Activated naive CD8-positive, alpha-beta T cell treated with anti-CD3 and anti-CD28 coated beads, Interleukin-2, amount 10 ng/mL, durations not matched to agents 7 days and 5 days (primary cell): ENCODE measurements at regions not wholly inside any gene's neighbourhood (a gene's known extent, or its start where the extent isn't known, plus 50 kb on each side); places are given as distances from the start of the nearest gene placed in this dataset.

Experiments used
- ATAC-seq: fragments of 150-1000 bp; cut with Tn5 transposase; one replicate; pipeline ENCODE4 v1.10.0; 2021; ENCODE audit warnings: low read depth, moderate library complexity
- POLR2A ChIA-PET: fragments of 350-600 bp; sonication (Branson Sonifier 250); formaldehyde crosslinking; loops from one replicate; lab custom pipeline; 2021; ENCODE audit warnings: antibody characterized with exemption; lab: Charles Lee
- DNase-seq: peaks from one replicate; pipeline ENCODE4 v3.0.0; 2021
- H3K27ac Mint-ChIP-seq: one replicate; pipeline ENCODE4 v1.8.0; 2022; ENCODE audit warnings: mild to moderate bottlenecking, mixed read lengths
- H3K27me3 Mint-ChIP-seq: one replicate; pipeline ENCODE4 v1.8.0; 2022; ENCODE audit warnings: mild to moderate bottlenecking, moderate library complexity, mixed read lengths
- H3K36me3 Mint-ChIP-seq: one replicate; pipeline ENCODE4 v1.8.0; 2021; ENCODE audit warnings: mild to moderate bottlenecking, mixed read lengths
- H3K4me1 Mint-ChIP-seq: one replicate; pipeline ENCODE4 v1.8.0; 2021; ENCODE audit warnings: mixed read lengths
- H3K4me3 Mint-ChIP-seq: one replicate; pipeline ENCODE4 v1.8.0; 2022; ENCODE audit warnings: mild to moderate bottlenecking, moderate library complexity, mixed read lengths
- H3K9me3 Mint-ChIP-seq: one replicate; pipeline ENCODE4 v1.8.0; 2021; ENCODE audit warnings: mixed read lengths

- no peak overlapping the region for H3K4me3 Mint-ChIP-seq
- peaks cover 3% of the 10 kb centered on the region for H3K27me3 Mint-ChIP-seq
- H3K4me1 Mint-ChIP-seq = no peaks in the 10 kb centered on the region
- no peaks in the 10 kb centered on the region for H3K36me3 Mint-ChIP-seq
- no peak overlapping the region for H3K27ac Mint-ChIP-seq
- H3K9me3 Mint-ChIP-seq = no peaks in the 10 kb centered on the region
- ATAC-seq (no peak), DNase-seq (no peak)
- POLR2A ChIA-PET = no interaction called here
These were observed 309.7 kb downstream of the BMP4 start for GRCh38 chr14:53646925-53647324.

- DNase-seq (no peak), ATAC-seq (no peak)
- POLR2A ChIA-PET = no interaction called here
- no peaks in the 10 kb centered on the region for H3K9me3 Mint-ChIP-seq
- no peak overlapping the region for H3K27ac Mint-ChIP-seq
- no peaks in the 10 kb centered on the region for H3K36me3 Mint-ChIP-seq
- no peak overlapping the region for H3K4me3 Mint-ChIP-seq
- peaks cover 3% of the 10 kb centered on the region for H3K27me3 Mint-ChIP-seq
- no peaks in the 10 kb centered on the region for H3K4me1 Mint-ChIP-seq
These were observed 315.9 kb downstream of the BMP4 start for GRCh38 chr14:53640695-53641094.

- Mint-ChIP-seq H3K4me1 (no peaks in the 10 kb centered on the region), H3K4me3 (no peak overlapping the region), H3K36me3 (no peaks in the 10 kb centered on the region), H3K27me3 (peaks cover 2% of the 10 kb centered on the region), H3K9me3 (peaks cover 1% of the 10 kb centered on the region), H3K27ac (no peak overlapping the region)
- ATAC-seq (no peak), DNase-seq (no peak)
- POLR2A ChIA-PET = no interaction called here
These were observed 317.7 kb downstream of the BMP4 start for GRCh38 chr14:53638966-53639365.

GRCh38 chr14:53634793-53635192, 321.8 kb downstream of the BMP4 start:
- no peak overlapping the region for H3K27ac Mint-ChIP-seq
- ATAC-seq = no peak
- peaks cover 2% of the 10 kb centered on the region for H3K9me3 Mint-ChIP-seq
- POLR2A ChIA-PET = no interaction called here
- no peak for DNase-seq
- H3K36me3 Mint-ChIP-seq = no peaks in the 10 kb centered on the region
- no peak overlapping the region for H3K4me3 Mint-ChIP-seq
- H3K27me3 Mint-ChIP-seq = no peaks in the 10 kb centered on the region
- H3K4me1 Mint-ChIP-seq = no peaks in the 10 kb centered on the region

GRCh38 chr14:53630336-53630735, 326.3 kb downstream of the BMP4 start:
- Mint-ChIP-seq H3K36me3 (no peaks in the 10 kb centered on the region), H3K4me1 (no peaks in the 10 kb centered on the region), H3K9me3 (peaks cover 2% of the 10 kb centered on the region), H3K27me3 (no peaks in the 10 kb centered on the region), H3K27ac (no peak overlapping the region), H3K4me3 (no peak overlapping the region)
- no peak for DNase-seq
- POLR2A ChIA-PET = no interaction called here
- no peak for ATAC-seq

GRCh38 chr14:53628732-53629430, 327.7 kb downstream of the BMP4 start:
- Mint-ChIP-seq H3K27ac (no peak overlapping the region), H3K36me3 (no peaks in the 10 kb centered on the region), H3K4me3 (no peak overlapping the region), H3K27me3 (no peaks in the 10 kb centered on the region), H3K9me3 (no peaks in the 10 kb centered on the region), H3K4me1 (no peaks in the 10 kb centered on the region)
- POLR2A ChIA-PET = no interaction called here
- DNase-seq (no peak), ATAC-seq (no peak)

- no peak overlapping the region for H3K4me3 Mint-ChIP-seq
- H3K4me1 Mint-ChIP-seq = no peaks in the 10 kb centered on the region
- H3K36me3 Mint-ChIP-seq = no peaks in the 10 kb centered on the region
- no peak for DNase-seq
- H3K27ac Mint-ChIP-seq = no peak overlapping the region
- H3K9me3 Mint-ChIP-seq = no peaks in the 10 kb centered on the region
- POLR2A ChIA-PET = no interaction called here
- no peaks in the 10 kb centered on the region for H3K27me3 Mint-ChIP-seq
- no peak for ATAC-seq
These were observed 328.4 kb downstream of the BMP4 start for GRCh38 chr14:53628261-53628660.

GRCh38 chr14:53626761-53627160, 329.9 kb downstream of the BMP4 start:
- no peaks in the 10 kb centered on the region for H3K27me3 Mint-ChIP-seq
- no peaks in the 10 kb centered on the region for H3K36me3 Mint-ChIP-seq
- no peak overlapping the region for H3K4me3 Mint-ChIP-seq
- ATAC-seq = no peak
- H3K27ac Mint-ChIP-seq = no peak overlapping the region
- H3K4me1 Mint-ChIP-seq = no peaks in the 10 kb centered on the region
- POLR2A ChIA-PET = no interaction called here
- no peak for DNase-seq
- no peaks in the 10 kb centered on the region for H3K9me3 Mint-ChIP-seq

GRCh38 chr14:53622447-53622846, 334.2 kb downstream of the BMP4 start:
- H3K36me3 Mint-ChIP-seq = no peaks in the 10 kb centered on the region
- peaks cover 2% of the 10 kb centered on the region for H3K27me3 Mint-ChIP-seq
- no peak for DNase-seq
- no peaks in the 10 kb centered on the region for H3K4me1 Mint-ChIP-seq
- no peak for ATAC-seq
- H3K9me3 Mint-ChIP-seq = no peaks in the 10 kb centered on the region
- no peak overlapping the region for H3K27ac Mint-ChIP-seq
- H3K4me3 Mint-ChIP-seq = no peak overlapping the region
- POLR2A ChIA-PET = no interaction called here

GRCh38 chr14:53621921-53622320, 334.7 kb downstream of the BMP4 start:
- H3K9me3 Mint-ChIP-seq = no peaks in the 10 kb centered on the region
- ATAC-seq = no peak

GRCh38 chr14:53621433-53621832, 335.2 kb downstream of the BMP4 start:
- DNase-seq (no peak), ATAC-seq (no peak)
- no peaks in the 10 kb centered on the region for H3K9me3 Mint-ChIP-seq
- no peaks in the 10 kb centered on the region for H3K36me3 Mint-ChIP-seq
- peaks cover 2% of the 10 kb centered on the region for H3K27me3 Mint-ChIP-seq
- POLR2A ChIA-PET = no interaction called here
- H3K4me1 Mint-ChIP-seq = no peaks in the 10 kb centered on the region
- no peak overlapping the region for H3K27ac Mint-ChIP-seq
- no peak overlapping the region for H3K4me3 Mint-ChIP-seq

More at GRCh38 chr14:53621921-53622320, 334.7 kb downstream of the BMP4 start:
- no peaks in the 10 kb centered on the region for H3K4me1 Mint-ChIP-seq
- H3K27me3 Mint-ChIP-seq = peaks cover 2% of the 10 kb centered on the region
- H3K4me3 Mint-ChIP-seq = no peak overlapping the region
- H3K36me3 Mint-ChIP-seq = no peaks in the 10 kb centered on the region
- POLR2A ChIA-PET = no interaction called here
- no peak for DNase-seq
- no peak overlapping the region for H3K27ac Mint-ChIP-seq

GRCh38 chr14:53620890-53621289, 335.7 kb downstream of the BMP4 start:
- H3K36me3 Mint-ChIP-seq = no peaks in the 10 kb centered on the region
- H3K4me3 Mint-ChIP-seq = no peak overlapping the region
- no peak for DNase-seq
- POLR2A ChIA-PET = no interaction called here
- no peak for ATAC-seq
- no peak overlapping the region for H3K27ac Mint-ChIP-seq
- peaks cover 2% of the 10 kb centered on the region for H3K27me3 Mint-ChIP-seq
- peaks cover under 1% of the 10 kb centered on the region for H3K9me3 Mint-ChIP-seq
- no peaks in the 10 kb centered on the region for H3K4me1 Mint-ChIP-seq

- Mint-ChIP-seq H3K4me3 (no peak overlapping the region), H3K27me3 (peaks cover 2% of the 10 kb centered on the region), H3K9me3 (peaks cover 2% of the 10 kb centered on the region), H3K36me3 (no peaks in the 10 kb centered on the region), H3K4me1 (no peaks in the 10 kb centered on the region), H3K27ac (no peak overlapping the region)
- no peak for DNase-seq
- ATAC-seq = no peak
- POLR2A ChIA-PET = no interaction called here
These were observed 336.3 kb downstream of the BMP4 start for GRCh38 chr14:53620317-53620716.

- no peak overlapping the region for H3K4me3 Mint-ChIP-seq
- H3K27ac Mint-ChIP-seq = no peak overlapping the region
- ATAC-seq (no peak), DNase-seq (no peak)
- H3K9me3 Mint-ChIP-seq = peaks cover 2% of the 10 kb centered on the region
- no peaks in the 10 kb centered on the region for H3K36me3 Mint-ChIP-seq
- H3K4me1 Mint-ChIP-seq = no peaks in the 10 kb centered on the region
- POLR2A ChIA-PET = no interaction called here
- peaks cover 2% of the 10 kb centered on the region for H3K27me3 Mint-ChIP-seq
These were observed 336.9 kb downstream of the BMP4 start for GRCh38 chr14:53619691-53620231.
